Activated CD4-positive, alpha-beta T cell treated with anti-CD3 and anti-CD28 coated beads for 1 hour (primary cell): ENCODE measurements at regions not wholly inside any gene's neighbourhood (a gene's known extent, or its start where the extent isn't known, plus 50 kb on each side); places are given as distances from the start of the nearest gene placed in this dataset.

ENCODE experiments used
- DNase-seq: peaks from one replicate; pipeline ENCODE4 v3.0.0-alpha.2; 2020

- no peak for DNase-seq
Measured at GRCh38 chr17:77740481-77740880, 218.0 kb upstream of the TNRC6C start.

- no peak for DNase-seq
Measured at GRCh38 chr17:77741109-77741508, 217.4 kb upstream of the TNRC6C start.

- DNase-seq, result no peak
Measured at GRCh38 chr17:77742579-77742978, 215.9 kb upstream of the TNRC6C start.

- no peak for DNase-seq
Measured at GRCh38 chr17:77744066-77744988, 214.2 kb upstream of the TNRC6C start.

GRCh38 chr17:77745702-77746101 is 212.8 kb upstream of the TNRC6C start:
- DNase-seq, result no peak

- DNase-seq, result no peak
Measured at GRCh38 chr17:77746393-77746792, 212.1 kb upstream of the TNRC6C start.

GRCh38 chr17:77746896-77747554 is 211.5 kb upstream of the TNRC6C start:
- no peak for DNase-seq

- no peak for DNase-seq
Measured at GRCh38 chr17:77748436-77748835, 210.1 kb upstream of the TNRC6C start.

- no peak for DNase-seq
Measured at GRCh38 chr17:77749321-77749751, 209.2 kb upstream of the TNRC6C start.

GRCh38 chr17:77749989-77750388 is 208.5 kb upstream of the TNRC6C start:
- no peak for DNase-seq

GRCh38 chr17:77750427-77751043 is 208.0 kb upstream of the TNRC6C start:
- no peak for DNase-seq

- DNase-seq, result no peak
Measured at GRCh38 chr17:77753246-77753645, 205.3 kb upstream of the TNRC6C start.

- DNase-seq, result no peak
Measured at GRCh38 chr17:77753691-77754245, 204.7 kb upstream of the TNRC6C start.

GRCh38 chr17:77754956-77755355 is 203.5 kb upstream of the TNRC6C start:
- DNase-seq, result no peak

- no peak for DNase-seq
Measured at GRCh38 chr17:77755410-77755963, 203.0 kb upstream of the TNRC6C start.

- no peak for DNase-seq
Measured at GRCh38 chr17:77756028-77756427, 202.5 kb upstream of the TNRC6C start.

GRCh38 chr17:77756846-77757560 is 201.5 kb upstream of the TNRC6C start:
- no peak for DNase-seq

GRCh38 chr17:77757561-77757898 is 201.0 kb upstream of the TNRC6C start:
- DNase-seq, result no peak

GRCh38 chr17:77763023-77763422 is 195.5 kb upstream of the TNRC6C start:
- no peak for DNase-seq

GRCh38 chr17:77763575-77763974 is 194.9 kb upstream of the TNRC6C start:
- no peak for DNase-seq

- no peak for DNase-seq
Measured at GRCh38 chr17:77765292-77765691, 193.2 kb upstream of the TNRC6C start.

- DNase-seq, result no peak
Measured at GRCh38 chr17:77767148-77767547, 191.4 kb upstream of the TNRC6C start.
